PC-9 (cell line): ENCODE measurements at regions not wholly inside any gene's neighbourhood (a gene's known extent, or its start where the extent isn't known, plus 50 kb on each side); places are given as distances from the start of the nearest gene placed in this dataset.

Source experiments
- EZH2 ChIP-seq: fragments of 200-600 bp; sonication (generic); IDR thresholded peaks from 2 replicates; pipeline ENCODE4 v1.8.0; 2017; ENCODE audit warnings: antibody characterized with exemption, low read depth
- TF ChIP-seq, protein P1 (sequence below): fragments of 200-600 bp; sonication (generic); conservative IDR thresholded peaks from 2 replicates; pipeline ENCODE4 v1.6.1; 2017; ENCODE audit warnings: mixed run types, antibody characterized with exemption, mild to moderate bottlenecking, moderate library complexity

DNA sequence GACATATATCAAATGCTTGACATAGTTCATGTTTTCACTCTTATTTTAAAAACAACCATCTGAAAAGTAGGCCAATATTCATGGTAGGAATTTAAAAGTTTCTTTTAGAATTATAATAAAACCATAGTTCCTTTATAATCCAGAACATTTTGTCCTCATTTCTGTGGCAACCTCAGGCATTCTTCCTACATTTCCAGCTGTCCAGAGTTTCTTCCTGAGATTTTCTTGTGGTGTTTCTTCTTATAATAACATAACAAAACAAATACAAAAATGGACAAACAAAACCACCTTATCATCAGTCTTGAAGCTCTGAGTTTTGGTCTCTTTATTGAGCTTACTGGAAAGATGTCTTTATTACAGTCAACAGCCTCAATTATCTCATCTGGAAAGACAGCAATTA lies 2028.6 kb upstream of the CELF4 start:
- TF ChIP-seq EZH2 = no peak
- TF ChIP-seq, protein P1, sequence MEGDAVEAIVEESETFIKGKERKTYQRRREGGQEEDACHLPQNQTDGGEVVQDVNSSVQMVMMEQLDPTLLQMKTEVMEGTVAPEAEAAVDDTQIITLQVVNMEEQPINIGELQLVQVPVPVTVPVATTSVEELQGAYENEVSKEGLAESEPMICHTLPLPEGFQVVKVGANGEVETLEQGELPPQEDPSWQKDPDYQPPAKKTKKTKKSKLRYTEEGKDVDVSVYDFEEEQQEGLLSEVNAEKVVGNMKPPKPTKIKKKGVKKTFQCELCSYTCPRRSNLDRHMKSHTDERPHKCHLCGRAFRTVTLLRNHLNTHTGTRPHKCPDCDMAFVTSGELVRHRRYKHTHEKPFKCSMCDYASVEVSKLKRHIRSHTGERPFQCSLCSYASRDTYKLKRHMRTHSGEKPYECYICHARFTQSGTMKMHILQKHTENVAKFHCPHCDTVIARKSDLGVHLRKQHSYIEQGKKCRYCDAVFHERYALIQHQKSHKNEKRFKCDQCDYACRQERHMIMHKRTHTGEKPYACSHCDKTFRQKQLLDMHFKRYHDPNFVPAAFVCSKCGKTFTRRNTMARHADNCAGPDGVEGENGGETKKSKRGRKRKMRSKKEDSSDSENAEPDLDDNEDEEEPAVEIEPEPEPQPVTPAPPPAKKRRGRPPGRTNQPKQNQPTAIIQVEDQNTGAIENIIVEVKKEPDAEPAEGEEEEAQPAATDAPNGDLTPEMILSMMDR = no peak
